Activated CD4-positive, alpha-beta T cell treated with anti-CD3 and anti-CD28 coated beads, Interleukin-2, amount 10 ng/mL, durations not matched to agents 24 days and 14 days (primary cell): ENCODE measurements at regions not wholly inside any gene's neighbourhood (a gene's known extent, or its start where the extent isn't known, plus 50 kb on each side); places are given as distances from the start of the nearest gene placed in this dataset.
"Not testable (repeated sequence)": the region's sequence is repeated elsewhere in the genome, so short reads cannot be mapped to it uniquely, and the experiment has no call there.

Source experiments
- DNase-seq: peaks from one replicate; pipeline ENCODE4 v3.0.0; 2022
- H3K27ac Mint-ChIP-seq: one replicate; pipeline ENCODE4 v1.8.0; 2022; ENCODE audit warnings: mild to moderate bottlenecking, mixed read lengths
- H3K27me3 Mint-ChIP-seq: one replicate; pipeline ENCODE4 v1.8.0; 2022; ENCODE audit warnings: mixed read lengths
- H3K36me3 Mint-ChIP-seq: one replicate; pipeline ENCODE4 v1.8.0; 2022; ENCODE audit warnings: low read depth, mild to moderate bottlenecking, mixed read lengths
- H3K4me1 Mint-ChIP-seq: one replicate; pipeline ENCODE4 v1.8.0; 2021; ENCODE audit warnings: mixed read lengths
- H3K4me3 Mint-ChIP-seq: one replicate; pipeline ENCODE4 v1.8.0; 2022; ENCODE audit warnings: mild to moderate bottlenecking, moderate library complexity, mixed read lengths
- H3K9me3 Mint-ChIP-seq: one replicate; pipeline ENCODE4 v1.8.0; 2021; ENCODE audit warnings: mixed read lengths
- intact Hi-C: fragments of 100-400 bp; cut with micrococcal nuclease; formaldehyde crosslinking; loops from one replicate; pipeline ENCODE4 v1.15.1; 2023

GRCh38 chr1:196005426-196005825 is 602.8 kb downstream of the KCNT2 start:
- Mint-ChIP-seq H3K4me1 (no peaks in the 10 kb centered on the region), H3K27ac (no peak overlapping the region), H3K4me3 (no peak overlapping the region), H3K9me3 (no peaks in the 10 kb centered on the region), H3K36me3 (no peaks in the 10 kb centered on the region), H3K27me3 (no peaks in the 10 kb centered on the region)
- no peak for DNase-seq
- intact Hi-C loops: no loop called here

- DNase-seq, H3K4me1 Mint-ChIP-seq, H3K4me3 Mint-ChIP-seq, H3K36me3 Mint-ChIP-seq, H3K27ac Mint-ChIP-seq, intact Hi-C loops, H3K9me3 Mint-ChIP-seq, H3K27me3 Mint-ChIP-seq: not testable (repeated sequence)
These were observed 603.9 kb downstream of the KCNT2 start for GRCh38 chr1:196004388-196004787.

GRCh38 chr1:196002906-196003305 is 605.3 kb downstream of the KCNT2 start:
- Mint-ChIP-seq H3K4me1 (no peaks in the 10 kb centered on the region), H3K4me3 (no peak overlapping the region), H3K36me3 (no peaks in the 10 kb centered on the region), H3K9me3 (no peaks in the 10 kb centered on the region), H3K27ac (no peak overlapping the region), H3K27me3 (no peaks in the 10 kb centered on the region)
- intact Hi-C loops: no loop called here
- no peak for DNase-seq

GRCh38 chr1:196002296-196002695 is 605.9 kb downstream of the KCNT2 start:
- H3K4me1 Mint-ChIP-seq, H3K27me3 Mint-ChIP-seq, H3K9me3 Mint-ChIP-seq, intact Hi-C loops, DNase-seq, H3K36me3 Mint-ChIP-seq, H3K27ac Mint-ChIP-seq, H3K4me3 Mint-ChIP-seq: not testable (repeated sequence)

- Mint-ChIP-seq H3K4me3 (no peak overlapping the region), H3K9me3 (no peaks in the 10 kb centered on the region), H3K27me3 (no peaks in the 10 kb centered on the region), H3K4me1 (no peaks in the 10 kb centered on the region), H3K27ac (no peak overlapping the region), H3K36me3 (no peaks in the 10 kb centered on the region)
- intact Hi-C loops: no loop called here
- DNase-seq: no peak
These were observed 607.1 kb downstream of the KCNT2 start for GRCh38 chr1:196001188-196001587.

- H3K36me3 Mint-ChIP-seq: no peaks in the 10 kb centered on the region
- no peaks in the 10 kb centered on the region for H3K4me1 Mint-ChIP-seq
- intact Hi-C loops: no loop called here
- H3K27ac Mint-ChIP-seq: no peak overlapping the region
- H3K27me3 Mint-ChIP-seq: no peaks in the 10 kb centered on the region
- H3K4me3 Mint-ChIP-seq: no peak overlapping the region
- no peak for DNase-seq
- H3K9me3 Mint-ChIP-seq: no peaks in the 10 kb centered on the region
These were observed 609.2 kb downstream of the KCNT2 start for GRCh38 chr1:195999022-195999421.

GRCh38 chr1:195981448-195982139 is 626.6 kb downstream of the KCNT2 start:
- Mint-ChIP-seq H3K36me3 (no peaks in the 10 kb centered on the region), H3K27me3 (no peaks in the 10 kb centered on the region), H3K4me3 (no peak overlapping the region), H3K9me3 (no peaks in the 10 kb centered on the region), H3K27ac (no peak overlapping the region), H3K4me1 (no peaks in the 10 kb centered on the region)
- DNase-seq: no peak
- intact Hi-C loops: no loop called here

GRCh38 chr1:195979646-195980045 is 628.6 kb downstream of the KCNT2 start:
- no peaks in the 10 kb centered on the region for H3K9me3 Mint-ChIP-seq
- intact Hi-C loops: no loop called here
- DNase-seq: no peak
- no peak overlapping the region for H3K4me3 Mint-ChIP-seq
- H3K27me3 Mint-ChIP-seq: no peaks in the 10 kb centered on the region
- H3K4me1 Mint-ChIP-seq: no peaks in the 10 kb centered on the region
- H3K36me3 Mint-ChIP-seq: no peaks in the 10 kb centered on the region
- no peak overlapping the region for H3K27ac Mint-ChIP-seq

GRCh38 chr1:195973311-195973904 is 634.8 kb downstream of the KCNT2 start:
- no peak overlapping the region for H3K27ac Mint-ChIP-seq
- intact Hi-C loops: no loop called here

GRCh38 chr1:195971589-195971988 is 636.7 kb downstream of the KCNT2 start:
- no peak for DNase-seq
- intact Hi-C loops: no loop called here
- H3K27ac Mint-ChIP-seq: no peak overlapping the region
- H3K27me3 Mint-ChIP-seq: no peaks in the 10 kb centered on the region
- no peaks in the 10 kb centered on the region for H3K9me3 Mint-ChIP-seq
- no peaks in the 10 kb centered on the region for H3K36me3 Mint-ChIP-seq
- no peak overlapping the region for H3K4me3 Mint-ChIP-seq
- no peaks in the 10 kb centered on the region for H3K4me1 Mint-ChIP-seq

More at GRCh38 chr1:195973311-195973904, 634.8 kb downstream of the KCNT2 start:
- H3K36me3 Mint-ChIP-seq: no peaks in the 10 kb centered on the region
- H3K27me3 Mint-ChIP-seq: no peaks in the 10 kb centered on the region
- no peaks in the 10 kb centered on the region for H3K4me1 Mint-ChIP-seq
- H3K9me3 Mint-ChIP-seq: no peaks in the 10 kb centered on the region
- no peak for DNase-seq
- H3K4me3 Mint-ChIP-seq: no peak overlapping the region

- H3K27ac Mint-ChIP-seq: no peak overlapping the region
- no peaks in the 10 kb centered on the region for H3K27me3 Mint-ChIP-seq
- no peak for DNase-seq
- intact Hi-C loops: no loop called here
- no peak overlapping the region for H3K4me3 Mint-ChIP-seq
- no peaks in the 10 kb centered on the region for H3K4me1 Mint-ChIP-seq
- H3K36me3 Mint-ChIP-seq: no peaks in the 10 kb centered on the region
- H3K9me3 Mint-ChIP-seq: no peaks in the 10 kb centered on the region
These were observed 638.0 kb downstream of the KCNT2 start for GRCh38 chr1:195970209-195970608.

GRCh38 chr1:195965475-195965874 is 642.8 kb downstream of the KCNT2 start:
- no peak overlapping the region for H3K4me3 Mint-ChIP-seq
- H3K36me3 Mint-ChIP-seq: no peaks in the 10 kb centered on the region
- no peaks in the 10 kb centered on the region for H3K4me1 Mint-ChIP-seq
- no peaks in the 10 kb centered on the region for H3K9me3 Mint-ChIP-seq
- DNase-seq: no peak
- H3K27ac Mint-ChIP-seq: no peak overlapping the region
- no peaks in the 10 kb centered on the region for H3K27me3 Mint-ChIP-seq
- intact Hi-C loops: no loop called here

- no peaks in the 10 kb centered on the region for H3K27me3 Mint-ChIP-seq
- no peaks in the 10 kb centered on the region for H3K4me1 Mint-ChIP-seq
- intact Hi-C loops: no loop called here
- H3K27ac Mint-ChIP-seq: no peak overlapping the region
- H3K4me3 Mint-ChIP-seq: no peak overlapping the region
- DNase-seq: no peak
- no peaks in the 10 kb centered on the region for H3K36me3 Mint-ChIP-seq
- no peaks in the 10 kb centered on the region for H3K9me3 Mint-ChIP-seq
These were observed 643.2 kb downstream of the KCNT2 start for GRCh38 chr1:195965036-195965435.

GRCh38 chr1:195964516-195964915 is 643.7 kb downstream of the KCNT2 start:
- no peak overlapping the region for H3K4me3 Mint-ChIP-seq
- no peak overlapping the region for H3K27ac Mint-ChIP-seq
- intact Hi-C loops: no loop called here
- no peaks in the 10 kb centered on the region for H3K4me1 Mint-ChIP-seq
- DNase-seq: no peak
- no peaks in the 10 kb centered on the region for H3K27me3 Mint-ChIP-seq
- H3K36me3 Mint-ChIP-seq: no peaks in the 10 kb centered on the region
- H3K9me3 Mint-ChIP-seq: no peaks in the 10 kb centered on the region

GRCh38 chr1:195962051-195962450 is 646.2 kb downstream of the KCNT2 start:
- intact Hi-C loops: no loop called here
- no peaks in the 10 kb centered on the region for H3K9me3 Mint-ChIP-seq
- H3K27ac Mint-ChIP-seq: no peak overlapping the region
- no peaks in the 10 kb centered on the region for H3K27me3 Mint-ChIP-seq
- no peaks in the 10 kb centered on the region for H3K36me3 Mint-ChIP-seq
- H3K4me3 Mint-ChIP-seq: no peak overlapping the region
- DNase-seq: no peak
- no peaks in the 10 kb centered on the region for H3K4me1 Mint-ChIP-seq
